ENCODE measurements at regions not wholly inside any gene's neighbourhood (a gene's known extent, or its start where the extent isn't known, plus 50 kb on each side); places are given as distances from the start of the nearest gene placed in this dataset.

GRCh38 chr6:134821928-134822864 lies 127.7 kb downstream of the ALDH8A1 start:
- H3K9ac ChIP-seq = peak overlapping the region; percentile 14; the same call in 1 of the 2 replicates
- H3K36me3 ChIP-seq (ENCODE audit: low read depth) = no peaks in the 10 kb centered on the region
- H2AFZ ChIP-seq = peak overlapping the region; percentile 50
- no peaks in the 10 kb centered on the region for H3K9me3 ChIP-seq (ENCODE audit: low read depth)
- no peaks in the 10 kb centered on the region for H4K20me1 ChIP-seq (ENCODE audit: insufficient read depth)
- peaks cover 23% of the 10 kb centered on the region for H3K4me1 ChIP-seq (ENCODE audit: insufficient read depth)
- H3K9me2 ChIP-seq (ENCODE audit: insufficient read depth) = no peaks in the 10 kb centered on the region
- 0 out of 2 replicates have a peak overlapping the region, but pooled peaks have one; percentile 17 for H3K4me3 ChIP-seq
- peaks cover 12% of the 10 kb centered on the region; the same call in 1 of the 2 replicates for H3F3A ChIP-seq (ENCODE audit: insufficient read depth)
- TF ChIP-seq EZH2phosphoT487 (IDR thresholded peaks at IDR 0.05; ENCODE audit: insufficient read depth, low read depth) (no peak), EZH2 (IDR thresholded peaks at IDR 0.05; ENCODE audit: insufficient read depth, poor library complexity, severe bottlenecking) (no peak)
- DNase-seq = no peak
- no peak overlapping the region for H3K27ac ChIP-seq
- no peaks in the 10 kb centered on the region for H3K79me2 ChIP-seq (ENCODE audit: insufficient read depth)
- in situ Hi-C loops (cut with MboI) = loop anchor here (5.0 to 25.0 kb wide), 4 partner anchors 113 to 665 kb away; no protein-coding TSS in a partner anchor
- peak overlapping the region; percentile 7 for H3K4me2 ChIP-seq (ENCODE audit: unreplicated experiment)
- no peaks in the 10 kb centered on the region for H3K27me3 ChIP-seq (replicated peaks; ENCODE audit: insufficient read depth)
- WGBS, 2 experiments (ENCODE audit: low coverage in 1 of 2, low lambda C conversion rate in 2 of 2, missing lambda C conversion rate in 2 of 2) = 60 to 63% methylated on average over 10 of the region's 10 CpGs

- H3K9me2 ChIP-seq (ENCODE audit: insufficient read depth) = no peaks in the 10 kb centered on the region
- in situ Hi-C loops (cut with MboI) = loop anchor here (5.0 to 25.0 kb wide), 4 partner anchors 113 to 664 kb away; no protein-coding TSS in a partner anchor
- no peak overlapping the region for H3K4me3 ChIP-seq
- H3K9ac ChIP-seq = no peak overlapping the region
- WGBS, 2 experiments (ENCODE audit: low coverage in 1 of 2, low lambda C conversion rate in 2 of 2, missing lambda C conversion rate in 2 of 2) = 86 to 88% methylated on average over 4 of the region's 4 CpGs
- no peaks in the 10 kb centered on the region for H3K27me3 ChIP-seq (replicated peaks; ENCODE audit: insufficient read depth)
- no peaks in the 10 kb centered on the region for H3K79me2 ChIP-seq (ENCODE audit: insufficient read depth)
- H2AFZ ChIP-seq = no peak overlapping the region
- H3K4me1 ChIP-seq (ENCODE audit: insufficient read depth) = peaks cover 19% of the 10 kb centered on the region
- H3K4me2 ChIP-seq (ENCODE audit: unreplicated experiment) = no peak overlapping the region
- no peak overlapping the region for H3K27ac ChIP-seq
- TF ChIP-seq EZH2 (IDR thresholded peaks at IDR 0.05; ENCODE audit: insufficient read depth, poor library complexity, severe bottlenecking) (no peak), EZH2phosphoT487 (IDR thresholded peaks at IDR 0.05; ENCODE audit: insufficient read depth, low read depth) (no peak)
- no peaks in the 10 kb centered on the region for H3K36me3 ChIP-seq (ENCODE audit: low read depth)
- H3K9me3 ChIP-seq (ENCODE audit: low read depth) = no peaks in the 10 kb centered on the region
- no peak for DNase-seq
- H4K20me1 ChIP-seq (ENCODE audit: insufficient read depth) = no peaks in the 10 kb centered on the region
- peaks cover 12% of the 10 kb centered on the region; the same call in 1 of the 2 replicates for H3F3A ChIP-seq (ENCODE audit: insufficient read depth)
Measured at GRCh38 chr6:134821397-134821796, 128.5 kb downstream of the ALDH8A1 start.

- Histone ChIP-seq H3K27ac (no peak overlapping the region), H3K36me3 (ENCODE audit: low read depth) (no peaks in the 10 kb centered on the region), H3K79me2 (ENCODE audit: insufficient read depth) (no peaks in the 10 kb centered on the region), H3K27me3 (replicated peaks; ENCODE audit: insufficient read depth) (no peaks in the 10 kb centered on the region), H3K4me3 (no peak overlapping the region), H3K4me1 (ENCODE audit: insufficient read depth) (peaks cover 20% of the 10 kb centered on the region), H2AFZ (no peak overlapping the region), H3F3A (ENCODE audit: insufficient read depth) (peaks cover 12% of the 10 kb centered on the region; the same call in 1 of the 2 replicates), H3K9ac (no peak overlapping the region), H3K4me2 (ENCODE audit: unreplicated experiment) (no peak overlapping the region), H3K9me2 (ENCODE audit: insufficient read depth) (no peaks in the 10 kb centered on the region), H4K20me1 (ENCODE audit: insufficient read depth) (no peaks in the 10 kb centered on the region), H3K9me3 (ENCODE audit: low read depth) (no peaks in the 10 kb centered on the region)
- in situ Hi-C loops (cut with MboI) = loop anchor here (5.0 to 25.0 kb wide), 4 partner anchors 115 to 663 kb away; no protein-coding TSS in a partner anchor
- DNase-seq = no peak
- WGBS, 2 experiments (ENCODE audit: low coverage in 1 of 2, low lambda C conversion rate in 2 of 2, missing lambda C conversion rate in 2 of 2) = 95 to 96% methylated on average over 3 of the region's 3 CpGs
- no peak for TF ChIP-seq EZH2phosphoT487 (IDR thresholded peaks at IDR 0.05; ENCODE audit: insufficient read depth, low read depth)
- no peak for TF ChIP-seq EZH2 (IDR thresholded peaks at IDR 0.05; ENCODE audit: insufficient read depth, poor library complexity, severe bottlenecking)
Measured at GRCh38 chr6:134819863-134820800, 129.8 kb downstream of the ALDH8A1 start.

GRCh38 chr6:134819236-134819635 lies 130.7 kb downstream of the ALDH8A1 start:
- Histone ChIP-seq H3K4me2 (ENCODE audit: unreplicated experiment) (no peak overlapping the region), H3F3A (ENCODE audit: insufficient read depth) (peaks cover 12% of the 10 kb centered on the region; the same call in 1 of the 2 replicates), H3K27me3 (replicated peaks; ENCODE audit: insufficient read depth) (no peaks in the 10 kb centered on the region), H3K27ac (no peak overlapping the region), H3K9ac (no peak overlapping the region), H3K9me3 (ENCODE audit: low read depth) (no peaks in the 10 kb centered on the region), H3K36me3 (ENCODE audit: low read depth) (no peaks in the 10 kb centered on the region), H3K79me2 (ENCODE audit: insufficient read depth) (no peaks in the 10 kb centered on the region), H2AFZ (no peak overlapping the region), H4K20me1 (ENCODE audit: insufficient read depth) (no peaks in the 10 kb centered on the region), H3K9me2 (ENCODE audit: insufficient read depth) (no peaks in the 10 kb centered on the region), H3K4me3 (no peak overlapping the region), H3K4me1 (ENCODE audit: insufficient read depth) (peaks cover 21% of the 10 kb centered on the region)
- 56 to 59% methylated on average over 2 of the region's 2 CpGs for WGBS, 2 experiments (ENCODE audit: low coverage in 1 of 2, low lambda C conversion rate in 2 of 2, missing lambda C conversion rate in 2 of 2)
- peak; percentile 39 for DNase-seq
- in situ Hi-C loops (cut with MboI) = loop anchor here (25.0 kb wide), 2 partner anchors 132 to 382 kb away; no protein-coding TSS in a partner anchor
- TF ChIP-seq EZH2phosphoT487 (IDR thresholded peaks at IDR 0.05; ENCODE audit: insufficient read depth, low read depth) (no peak), EZH2 (IDR thresholded peaks at IDR 0.05; ENCODE audit: insufficient read depth, poor library complexity, severe bottlenecking) (no peak)
